Coronary artery (tissue), 2 donors: ENCODE measurements at regions not wholly inside any gene's neighbourhood (a gene's known extent, or its start where the extent isn't known, plus 50 kb on each side); places are given as distances from the start of the nearest gene placed in this dataset.
A peak's percentile ranks its signal among the peaks of the same experiment; 100 is the strongest.

ENCODE experiments used
- DNase-seq: peaks from one replicate; pipeline ENCODE4 v3.0.0-alpha.2; 2017; ENCODE audit warnings: low spot score
- H3K27ac ChIP-seq, 2 donors: fragments of 200-600 bp; sonication (generic); one replicate each; pipeline ENCODE4 v1.5.1; 2016 to 2019
- H3K4me3 ChIP-seq: fragments of 200-600 bp; sonication (generic); 2 replicates; pipeline ENCODE4 v1.5.1; 2016; ENCODE audit warnings: mild to moderate bottlenecking, moderate library complexity
- TF ChIP-seq, protein P1 (sequence below): fragments of 200-600 bp; sonication (generic); IDR thresholded peaks from one replicate; pipeline ENCODE4 v1.5.1; 2019; ENCODE audit warnings: antibody characterized with exemption

DNA sequence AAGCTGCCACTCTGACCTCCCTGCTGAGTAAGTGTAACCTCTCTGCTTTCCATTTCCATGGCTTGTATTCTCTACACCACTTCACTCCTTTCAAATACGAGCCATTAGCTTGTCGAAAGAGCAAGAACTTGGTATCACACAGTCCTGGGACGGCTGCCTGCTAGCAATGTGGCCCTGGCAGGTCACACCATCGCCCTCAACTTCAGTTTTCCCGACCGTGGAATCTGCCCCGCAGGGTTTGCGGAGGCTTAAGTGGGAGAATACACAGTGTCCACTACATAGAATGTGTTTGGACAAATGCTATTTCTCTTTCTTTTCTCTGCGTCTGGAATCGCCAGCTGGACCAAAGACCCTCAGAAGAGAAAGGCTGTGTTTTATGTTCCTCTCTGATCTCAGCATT, 78.6 kb upstream of the STOX2 start:
- TF ChIP-seq, protein P1, sequence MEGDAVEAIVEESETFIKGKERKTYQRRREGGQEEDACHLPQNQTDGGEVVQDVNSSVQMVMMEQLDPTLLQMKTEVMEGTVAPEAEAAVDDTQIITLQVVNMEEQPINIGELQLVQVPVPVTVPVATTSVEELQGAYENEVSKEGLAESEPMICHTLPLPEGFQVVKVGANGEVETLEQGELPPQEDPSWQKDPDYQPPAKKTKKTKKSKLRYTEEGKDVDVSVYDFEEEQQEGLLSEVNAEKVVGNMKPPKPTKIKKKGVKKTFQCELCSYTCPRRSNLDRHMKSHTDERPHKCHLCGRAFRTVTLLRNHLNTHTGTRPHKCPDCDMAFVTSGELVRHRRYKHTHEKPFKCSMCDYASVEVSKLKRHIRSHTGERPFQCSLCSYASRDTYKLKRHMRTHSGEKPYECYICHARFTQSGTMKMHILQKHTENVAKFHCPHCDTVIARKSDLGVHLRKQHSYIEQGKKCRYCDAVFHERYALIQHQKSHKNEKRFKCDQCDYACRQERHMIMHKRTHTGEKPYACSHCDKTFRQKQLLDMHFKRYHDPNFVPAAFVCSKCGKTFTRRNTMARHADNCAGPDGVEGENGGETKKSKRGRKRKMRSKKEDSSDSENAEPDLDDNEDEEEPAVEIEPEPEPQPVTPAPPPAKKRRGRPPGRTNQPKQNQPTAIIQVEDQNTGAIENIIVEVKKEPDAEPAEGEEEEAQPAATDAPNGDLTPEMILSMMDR = no peak
- Histone ChIP-seq H3K27ac (no peak overlapping the region), H3K4me3 (no peak overlapping the region)
- no peak for DNase-seq

GRCh38 chr4:183828125-183828524, 77.0 kb upstream of the STOX2 start:
- Histone ChIP-seq H3K4me3 (no peak overlapping the region), H3K27ac (peak overlapping the region in 1 of 2 donors; percentile 14)
- no peak for DNase-seq
- TF ChIP-seq, protein P1 = no peak

GRCh38 chr4:183828839-183829238, 76.3 kb upstream of the STOX2 start:
- TF ChIP-seq, protein P1 = no peak
- Histone ChIP-seq H3K4me3 (no peak overlapping the region), H3K27ac (no peak overlapping the region)

DNA sequence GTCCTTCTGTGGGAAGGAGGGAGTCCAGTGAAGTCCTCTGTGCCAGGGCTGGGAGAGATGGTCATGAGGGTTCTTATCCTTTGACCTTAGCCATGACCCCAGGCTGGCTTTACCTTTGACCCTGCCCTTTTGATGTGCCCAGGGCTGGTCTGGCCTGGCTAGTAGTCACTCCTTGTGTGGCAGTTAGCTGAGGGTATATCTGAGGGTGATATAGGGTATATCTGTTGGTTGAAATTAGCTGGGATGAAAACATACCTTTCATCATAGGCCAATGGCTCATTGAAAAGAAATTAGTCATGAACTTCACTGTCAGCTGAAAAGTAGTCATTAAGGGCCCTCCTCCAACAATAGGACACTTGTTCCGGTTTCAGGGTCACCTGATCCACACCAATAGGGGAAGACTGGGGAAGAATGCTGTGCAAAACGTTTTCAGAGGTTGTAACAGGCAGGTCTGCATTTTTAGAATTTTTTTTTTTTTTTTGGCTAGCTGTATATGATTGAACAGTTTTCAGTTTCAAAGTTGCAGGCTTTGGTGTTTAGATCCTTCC, 74.6 kb upstream of the STOX2 start:
- DNase-seq = no peak
- peak overlapping the region in 1 of 2 donors; percentile 62 for H3K27ac ChIP-seq
- TF ChIP-seq, protein P1 = no peak

More at GRCh38 chr4:183828839-183829238, 76.3 kb upstream of the STOX2 start:
- DNase-seq = no peak

GRCh38 chr4:183831026-183831446, 74.1 kb upstream of the STOX2 start:
- DNase-seq = no peak
- no peak overlapping the region for H3K27ac ChIP-seq
- TF ChIP-seq, protein P1 = no peak
- H3K4me3 ChIP-seq = no peak overlapping the region

More for the DNA sequence above, 74.6 kb upstream of the STOX2 start:
- no peak overlapping the region for H3K4me3 ChIP-seq

DNA sequence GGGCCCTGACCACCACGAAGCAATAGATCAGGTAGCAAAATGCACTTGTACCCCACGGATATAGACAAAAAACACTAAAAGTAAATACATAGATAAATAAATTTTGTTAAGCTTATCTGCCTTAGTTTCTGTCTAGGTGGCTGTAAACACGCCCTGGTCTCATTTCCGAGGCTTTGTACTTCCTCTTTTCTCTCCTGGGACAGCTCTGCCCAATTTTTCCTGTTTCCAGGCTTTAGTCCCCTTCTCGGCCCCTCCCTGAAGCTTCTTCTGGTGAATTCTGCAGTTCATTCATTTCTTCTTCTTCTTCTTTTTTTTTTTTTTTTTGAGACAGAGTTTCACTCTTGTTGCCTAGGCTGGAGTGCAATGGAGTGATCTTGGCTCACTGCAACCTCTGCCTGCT, 73.4 kb upstream of the STOX2 start:
- Histone ChIP-seq H3K27ac (no peak overlapping the region), H3K4me3 (no peak overlapping the region)
- TF ChIP-seq, protein P1 = no peak
- no peak for DNase-seq

DNA sequence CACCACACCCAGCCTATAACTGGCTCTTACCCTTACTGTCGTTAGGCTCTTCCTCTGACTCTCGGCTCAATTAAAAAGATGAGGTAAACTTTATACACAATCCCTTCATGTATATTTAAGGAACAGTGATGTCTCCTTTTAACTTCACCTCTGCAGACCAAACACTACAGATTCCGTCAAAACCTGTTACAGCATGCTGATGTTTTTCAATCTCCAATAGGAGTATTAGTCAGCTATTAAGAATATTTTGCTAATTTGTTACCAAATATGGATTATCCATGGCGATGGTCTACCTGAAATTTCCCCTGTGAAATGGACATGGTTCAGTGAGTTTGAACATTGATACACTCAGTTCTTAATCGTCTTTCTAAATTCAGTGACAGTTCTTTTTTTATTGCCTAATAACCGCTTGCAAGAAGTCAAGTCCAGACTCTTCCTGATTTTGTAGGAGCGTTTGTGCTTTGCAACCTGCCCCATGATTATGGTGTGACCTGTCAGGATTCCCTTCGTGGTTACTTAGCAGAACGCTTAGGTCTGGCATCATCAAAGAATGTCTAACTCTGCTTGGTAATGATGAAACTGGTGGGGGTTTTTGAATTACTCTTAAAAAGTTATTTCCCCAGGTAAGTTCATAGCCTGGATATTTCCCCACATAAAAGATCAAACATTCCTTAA, 72.2 kb upstream of the STOX2 start:
- no peak for DNase-seq
- Histone ChIP-seq H3K4me3 (no peak overlapping the region), H3K27ac (no peak overlapping the region)
- TF ChIP-seq, protein P1 = no peak
